Gastrocnemius medialis (tissue), 4 donors: ENCODE measurements at regions not wholly inside any gene's neighbourhood (a gene's known extent, or its start where the extent isn't known, plus 50 kb on each side); places are given as distances from the start of the nearest gene placed in this dataset.

ENCODE experiments used
- POLR2A ChIP-seq, 2 donors: fragments of 450-650 bp; IDR thresholded peaks; one replicate each; pipeline ENCODE4 v1.6.1; 2017; ENCODE audit warnings: antibody characterized with exemption in 2 of 2, mild to moderate bottlenecking in 2 of 2, moderate library complexity in 2 of 2
- TF ChIP-seq, protein P1 (sequence below), 5 experiments: fragments of 450-650 bp in 3 of 5; fragments of 200-600 bp in 2 of 5; sonication (generic) in 2 of 5; IDR thresholded peaks in 4 of 5; conservative IDR thresholded peaks in 1 of 5; 1 replicate in 4 of 5; 2 replicates in 1 of 5; pipeline ENCODE4 v1.5.1; 2016 to 2019; ENCODE audit warnings: antibody characterized with exemption in 5 of 5, mild to moderate bottlenecking in 3 of 5, moderate library complexity in 3 of 5

- no peak for TF ChIP-seq POLR2A (IDR thresholded peaks at IDR 0.05)
- TF ChIP-seq, protein P1, sequence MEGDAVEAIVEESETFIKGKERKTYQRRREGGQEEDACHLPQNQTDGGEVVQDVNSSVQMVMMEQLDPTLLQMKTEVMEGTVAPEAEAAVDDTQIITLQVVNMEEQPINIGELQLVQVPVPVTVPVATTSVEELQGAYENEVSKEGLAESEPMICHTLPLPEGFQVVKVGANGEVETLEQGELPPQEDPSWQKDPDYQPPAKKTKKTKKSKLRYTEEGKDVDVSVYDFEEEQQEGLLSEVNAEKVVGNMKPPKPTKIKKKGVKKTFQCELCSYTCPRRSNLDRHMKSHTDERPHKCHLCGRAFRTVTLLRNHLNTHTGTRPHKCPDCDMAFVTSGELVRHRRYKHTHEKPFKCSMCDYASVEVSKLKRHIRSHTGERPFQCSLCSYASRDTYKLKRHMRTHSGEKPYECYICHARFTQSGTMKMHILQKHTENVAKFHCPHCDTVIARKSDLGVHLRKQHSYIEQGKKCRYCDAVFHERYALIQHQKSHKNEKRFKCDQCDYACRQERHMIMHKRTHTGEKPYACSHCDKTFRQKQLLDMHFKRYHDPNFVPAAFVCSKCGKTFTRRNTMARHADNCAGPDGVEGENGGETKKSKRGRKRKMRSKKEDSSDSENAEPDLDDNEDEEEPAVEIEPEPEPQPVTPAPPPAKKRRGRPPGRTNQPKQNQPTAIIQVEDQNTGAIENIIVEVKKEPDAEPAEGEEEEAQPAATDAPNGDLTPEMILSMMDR (IDR thresholded peaks at IDR 0.05 in 4 of 5, conservative IDR thresholded peaks at IDR 0.05 in 1 of 5), result no peak
These were observed 458.6 kb upstream of the CDH2 start for GRCh38 chr18:28635530-28635929.
